OCI-LY7 (cell line): ENCODE measurements at regions not wholly inside any gene's neighbourhood (a gene's known extent, or its start where the extent isn't known, plus 50 kb on each side); places are given as distances from the start of the nearest gene placed in this dataset.

Experiments
- BruUV-seq: library from RNA; stranded (reverse); fragments of 400-500 nt; replicated peaks from 2 replicates; lab custom pipeline; 2021; lab: Mats Ljungman, UMichigan
- CTCF ChIA-PET: fragments of 300-600 bp; sonication (Branson Sonifier 250); formaldehyde crosslinking; loops from one replicate; lab custom pipeline; 2022; ENCODE audit warnings: antibody characterized with exemption; ENCODE audit not compliant: unreplicated experiment; lab: Charles Lee
- POLR2A ChIA-PET: fragments of 300-600 bp; sonication (Branson Sonifier 250); formaldehyde crosslinking; loops from one replicate; lab custom pipeline; 2022; ENCODE audit warnings: antibody characterized with exemption; lab: Charles Lee
- DNase-seq: peaks from one replicate; pipeline ENCODE4 v3.0.0-alpha.2; 2015; ENCODE audit warnings: low spot score
- H2AFZ ChIP-seq: fragments of 200-600 bp; sonication (generic), shearing (Covaris generic); 2 replicates; pipeline ENCODE4 v1.6.1; 2014; ENCODE audit warnings: mild to moderate bottlenecking, antibody characterized with exemption, low read length, moderate library complexity
- H3K27ac ChIP-seq: fragments of 200-600 bp; sonication (generic); 2 replicates; pipeline ENCODE4 v1.5.1; 2014; ENCODE audit warnings: mixed run types, low read depth, mild to moderate bottlenecking, moderate library complexity, low read length, inconsistent platforms; ENCODE audit not compliant: poor library complexity, severe bottlenecking
- H3K36me3 ChIP-seq: fragments of 200-600 bp; sonication (generic); 2 replicates; pipeline ENCODE4 v1.6.1; 2014; ENCODE audit warnings: mild to moderate bottlenecking, antibody characterized with exemption, low read length, moderate library complexity, mixed read lengths; ENCODE audit not compliant: insufficient read depth
- H3K4me1 ChIP-seq: fragments of 200-600 bp; sonication (generic); 2 replicates; pipeline ENCODE4 v1.5.1; 2014; ENCODE audit warnings: mild to moderate bottlenecking, low read length; ENCODE audit not compliant: insufficient read depth, poor library complexity, severe bottlenecking
- H3K4me2 ChIP-seq: fragments of 200-600 bp; sonication (generic); 2 replicates; pipeline ENCODE4 v1.6.1; 2014; ENCODE audit warnings: mild to moderate bottlenecking, low read length
- H3K4me3 ChIP-seq: fragments of 200-600 bp; sonication (generic); 2 replicates; pipeline ENCODE4 v1.5.1; 2014; ENCODE audit warnings: mild to moderate bottlenecking, low read depth, low read length; ENCODE audit not compliant: poor library complexity, severe bottlenecking
- H3K79me2 ChIP-seq: fragments of 200-600 bp; sonication (generic); 2 replicates; pipeline ENCODE4 v1.6.1; 2016; ENCODE audit warnings: low read depth, mild to moderate bottlenecking, low read length, moderate library complexity, mixed read lengths; ENCODE audit not compliant: insufficient read depth
- H3K9me2 ChIP-seq: fragments of 200-600 bp; sonication (generic); 2 replicates; pipeline ENCODE4 v1.6.1; 2016; ENCODE audit warnings: mild to moderate bottlenecking, low read length, mixed read lengths; ENCODE audit not compliant: insufficient read depth
- H3K9me3 ChIP-seq: fragments of 200-600 bp; sonication (generic); 2 replicates; pipeline ENCODE4 v1.6.1; 2014; ENCODE audit warnings: mild to moderate bottlenecking, mixed run types, low read length, mixed read lengths
- H4K20me1 ChIP-seq: fragments of 200-600 bp; sonication (generic); 2 replicates; pipeline ENCODE4 v1.6.1; 2014; ENCODE audit warnings: mild to moderate bottlenecking, antibody characterized with exemption, low read length, moderate library complexity, mixed read lengths; ENCODE audit not compliant: insufficient read depth
- EZH2phosphoT487 ChIP-seq: fragments of 200-600 bp; sonication (generic); IDR thresholded peaks from 2 replicates; pipeline ENCODE4 v1.6.1; 2018; ENCODE audit warnings: low read depth, borderline replicate concordance, mild to moderate bottlenecking, mixed run types, antibody characterized with exemption, low read length, moderate library complexity, mixed read lengths
- intact Hi-C: fragments of 100-400 bp; cut with micrococcal nuclease; formaldehyde crosslinking; loops from one replicate; pipeline ENCODE4 v1.10.0; 2022; ENCODE audit not compliant: unreplicated experiment
- TF ChIP-seq, protein P1 (sequence below): fragments of 200-600 bp; sonication (generic); conservative IDR thresholded peaks from 2 replicates; pipeline ENCODE4 v1.5.1; 2014; ENCODE audit warnings: mild to moderate bottlenecking, antibody characterized with exemption, low read length, moderate library complexity, mixed read lengths

DNA sequence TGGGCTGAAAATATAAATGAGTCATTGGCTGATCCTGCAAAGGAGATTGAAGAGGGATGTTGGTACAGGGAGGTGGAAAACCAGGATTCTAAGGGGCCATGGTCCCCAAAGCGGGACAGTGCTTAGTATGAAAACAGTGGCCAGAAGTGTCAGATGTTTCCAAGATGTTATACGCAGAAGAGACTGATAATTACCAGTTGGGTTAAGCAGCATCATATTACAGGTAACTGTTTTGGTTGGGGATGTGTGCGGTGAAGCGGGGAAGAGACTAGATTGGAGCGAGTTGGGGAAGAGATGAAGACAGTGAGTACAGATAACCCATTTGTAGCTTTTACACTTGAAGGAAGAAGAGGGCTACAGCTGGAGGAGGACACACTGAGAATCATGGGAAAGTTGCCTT is 80.8 kb downstream of the PLEKHG1 start:
- CTCF ChIA-PET = no interaction called here
- H3K4me1 ChIP-seq = peaks cover 31% of the 10 kb centered on the region

DNA sequence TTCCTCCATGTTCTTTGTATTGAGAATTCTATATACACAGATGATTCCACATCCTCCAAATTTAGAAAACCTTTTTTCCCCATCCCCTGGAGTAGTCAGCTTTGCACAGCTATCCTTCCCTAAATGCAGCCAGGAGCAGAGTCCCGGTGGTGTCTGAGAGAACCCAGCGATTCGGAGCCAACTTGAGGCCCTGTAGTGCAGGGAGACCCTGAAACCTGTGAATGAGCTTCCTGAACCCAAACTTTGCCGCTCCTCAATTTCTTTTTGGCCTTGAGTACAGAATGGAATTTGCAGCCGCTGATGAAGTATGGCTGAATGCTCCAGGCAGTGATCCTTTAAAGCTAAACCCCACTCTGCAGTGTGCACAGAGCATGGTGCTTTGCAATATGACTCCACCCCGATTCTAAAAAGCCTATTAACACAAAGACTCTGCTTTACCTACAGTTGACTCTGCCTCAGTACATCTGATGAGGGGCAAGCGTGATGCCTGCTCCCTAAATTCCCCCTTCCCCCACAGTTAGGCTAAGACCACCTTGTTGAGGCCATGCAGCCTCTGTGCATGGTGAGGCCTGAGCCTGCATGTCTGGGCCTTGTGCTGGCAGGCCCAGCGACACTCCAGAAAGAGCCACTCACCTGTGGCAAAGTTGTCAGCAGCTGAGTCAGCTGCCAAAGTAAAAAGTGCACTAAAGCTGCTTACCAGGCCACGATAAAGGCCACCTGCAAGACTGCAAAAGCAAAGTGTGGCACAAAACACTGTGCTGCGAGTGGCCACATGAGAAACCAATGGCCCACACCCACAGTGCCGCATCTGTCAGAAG is 82.1 kb downstream of the PLEKHG1 start:
- ChIA-PET CTCF (no interaction called here), POLR2A (interaction anchor here (0.6 to 1.0 kb wide), 2 partner anchors 21 to 140 kb away, joined by 3 to 4 read pairs; no protein-coding TSS in a partner anchor)
- no peak for DNase-seq
- H3K36me3 ChIP-seq = no peaks in the 10 kb centered on the region
- no peaks in the 10 kb centered on the region for H3K9me2 ChIP-seq
- no peaks in the 10 kb centered on the region for H3K79me2 ChIP-seq
- no TSS peak for BruUV-seq
- no peak overlapping the region for H3K27ac ChIP-seq
- H3K4me2 ChIP-seq = no peak overlapping the region; the same call in 1 of the 2 replicates
- intact Hi-C loops = no loop called here
- no peak overlapping the region for H3K4me3 ChIP-seq
- TF ChIP-seq, protein P1, sequence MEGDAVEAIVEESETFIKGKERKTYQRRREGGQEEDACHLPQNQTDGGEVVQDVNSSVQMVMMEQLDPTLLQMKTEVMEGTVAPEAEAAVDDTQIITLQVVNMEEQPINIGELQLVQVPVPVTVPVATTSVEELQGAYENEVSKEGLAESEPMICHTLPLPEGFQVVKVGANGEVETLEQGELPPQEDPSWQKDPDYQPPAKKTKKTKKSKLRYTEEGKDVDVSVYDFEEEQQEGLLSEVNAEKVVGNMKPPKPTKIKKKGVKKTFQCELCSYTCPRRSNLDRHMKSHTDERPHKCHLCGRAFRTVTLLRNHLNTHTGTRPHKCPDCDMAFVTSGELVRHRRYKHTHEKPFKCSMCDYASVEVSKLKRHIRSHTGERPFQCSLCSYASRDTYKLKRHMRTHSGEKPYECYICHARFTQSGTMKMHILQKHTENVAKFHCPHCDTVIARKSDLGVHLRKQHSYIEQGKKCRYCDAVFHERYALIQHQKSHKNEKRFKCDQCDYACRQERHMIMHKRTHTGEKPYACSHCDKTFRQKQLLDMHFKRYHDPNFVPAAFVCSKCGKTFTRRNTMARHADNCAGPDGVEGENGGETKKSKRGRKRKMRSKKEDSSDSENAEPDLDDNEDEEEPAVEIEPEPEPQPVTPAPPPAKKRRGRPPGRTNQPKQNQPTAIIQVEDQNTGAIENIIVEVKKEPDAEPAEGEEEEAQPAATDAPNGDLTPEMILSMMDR = no peak
- no peak for TF ChIP-seq EZH2phosphoT487
- no peak overlapping the region for H2AFZ ChIP-seq
- H3K9me3 ChIP-seq = peaks cover 5% of the 10 kb centered on the region; the same call in 1 of the 2 replicates
- H4K20me1 ChIP-seq = no peaks in the 10 kb centered on the region
- H3K4me1 ChIP-seq = peaks cover 42% of the 10 kb centered on the region

More for the DNA sequence above, 80.8 kb downstream of the PLEKHG1 start:
- Histone ChIP-seq H3K4me3 (no peak overlapping the region), H3K9me2 (no peaks in the 10 kb centered on the region), H3K9me3 (peaks cover 2% of the 10 kb centered on the region; the same call in 1 of the 2 replicates), H3K79me2 (no peaks in the 10 kb centered on the region), H3K36me3 (no peaks in the 10 kb centered on the region), H3K4me2 (no peak overlapping the region), H2AFZ (no peak overlapping the region), H3K27ac (no peak overlapping the region), H4K20me1 (no peaks in the 10 kb centered on the region)
- POLR2A ChIA-PET = no interaction called here
- DNase-seq = no peak
- TF ChIP-seq EZH2phosphoT487 = no peak
- TF ChIP-seq, protein P1 = no peak
- no TSS peak for BruUV-seq
- intact Hi-C loops = no loop called here

DNA sequence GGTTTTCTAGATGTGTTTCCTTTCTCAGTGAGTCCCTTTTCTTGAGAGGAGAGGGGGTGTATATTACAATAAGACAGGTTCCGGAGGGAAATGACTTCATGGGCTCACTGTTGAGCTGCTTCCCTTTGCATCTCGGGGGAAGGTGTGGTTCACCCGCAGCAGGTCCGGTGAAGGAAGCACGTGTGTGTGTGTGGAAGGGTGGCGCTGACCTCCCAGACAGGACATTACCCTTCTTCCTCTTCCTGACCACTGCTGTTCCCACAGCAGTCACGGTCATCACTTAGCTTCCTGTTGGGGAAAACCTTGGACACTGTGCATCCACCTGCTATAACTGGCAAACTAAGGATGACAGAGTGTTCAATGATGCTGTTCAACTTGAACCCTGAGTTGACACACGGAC is 83.6 kb downstream of the PLEKHG1 start:
- no peak overlapping the region for H3K4me3 ChIP-seq
- H3K79me2 ChIP-seq = no peaks in the 10 kb centered on the region
- POLR2A ChIA-PET = no interaction called here
- TF ChIP-seq, protein P1 = no peak
- no peaks in the 10 kb centered on the region for H4K20me1 ChIP-seq
- H3K4me1 ChIP-seq = peaks cover 42% of the 10 kb centered on the region
- H3K9me3 ChIP-seq = peaks cover 5% of the 10 kb centered on the region; the same call in 1 of the 2 replicates
- H3K4me2 ChIP-seq = no peak overlapping the region
- no peak overlapping the region for H2AFZ ChIP-seq
- no peak overlapping the region for H3K27ac ChIP-seq
- no peaks in the 10 kb centered on the region for H3K9me2 ChIP-seq
- no TSS peak for BruUV-seq
- H3K36me3 ChIP-seq = no peaks in the 10 kb centered on the region
- intact Hi-C loops = no loop called here
- CTCF ChIA-PET = no interaction called here
- DNase-seq = no peak
